ENCODE measurements at regions not wholly inside any gene's neighbourhood (a gene's known extent, or its start where the extent isn't known, plus 50 kb on each side); places are given as distances from the start of the nearest gene placed in this dataset.
"Not testable (repeated sequence)": the region's sequence is repeated elsewhere in the genome, so short reads cannot be mapped to it uniquely, and the experiment has no call there.

DNA sequence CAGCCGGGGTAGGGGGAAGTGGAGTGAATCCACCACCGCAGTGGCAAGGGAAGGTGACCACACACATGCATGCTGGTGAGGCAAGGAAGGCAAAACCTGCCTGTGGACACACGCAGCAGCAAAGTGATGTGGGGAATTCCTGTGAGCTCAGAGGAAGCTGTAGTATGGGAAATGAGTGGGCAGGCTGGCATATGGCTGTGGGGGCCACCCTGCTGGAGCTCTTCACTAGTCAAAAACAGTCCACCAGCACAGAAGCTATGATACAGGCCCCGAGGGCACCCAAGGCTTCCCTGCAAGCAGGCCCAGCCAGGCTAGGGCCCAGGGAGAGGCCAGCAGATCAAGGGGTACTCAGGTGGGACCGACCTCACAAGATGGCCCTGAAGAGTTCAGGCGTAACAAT lies 239.1 kb downstream of the CHM start:
- H3K9me3 ChIP-seq: peaks cover 18% of the 10 kb centered on the region
- no peaks in the 10 kb centered on the region for H3K4me1 ChIP-seq (ENCODE audit: low read depth)
- intact Hi-C loops (cut with DNase I, micrococcal nuclease): no loop called here
- ATAC-seq (no peak), DNase-seq (no peak)
- no peak overlapping the region for H3K4me3 ChIP-seq
- TF ChIP-seq, protein P1, sequence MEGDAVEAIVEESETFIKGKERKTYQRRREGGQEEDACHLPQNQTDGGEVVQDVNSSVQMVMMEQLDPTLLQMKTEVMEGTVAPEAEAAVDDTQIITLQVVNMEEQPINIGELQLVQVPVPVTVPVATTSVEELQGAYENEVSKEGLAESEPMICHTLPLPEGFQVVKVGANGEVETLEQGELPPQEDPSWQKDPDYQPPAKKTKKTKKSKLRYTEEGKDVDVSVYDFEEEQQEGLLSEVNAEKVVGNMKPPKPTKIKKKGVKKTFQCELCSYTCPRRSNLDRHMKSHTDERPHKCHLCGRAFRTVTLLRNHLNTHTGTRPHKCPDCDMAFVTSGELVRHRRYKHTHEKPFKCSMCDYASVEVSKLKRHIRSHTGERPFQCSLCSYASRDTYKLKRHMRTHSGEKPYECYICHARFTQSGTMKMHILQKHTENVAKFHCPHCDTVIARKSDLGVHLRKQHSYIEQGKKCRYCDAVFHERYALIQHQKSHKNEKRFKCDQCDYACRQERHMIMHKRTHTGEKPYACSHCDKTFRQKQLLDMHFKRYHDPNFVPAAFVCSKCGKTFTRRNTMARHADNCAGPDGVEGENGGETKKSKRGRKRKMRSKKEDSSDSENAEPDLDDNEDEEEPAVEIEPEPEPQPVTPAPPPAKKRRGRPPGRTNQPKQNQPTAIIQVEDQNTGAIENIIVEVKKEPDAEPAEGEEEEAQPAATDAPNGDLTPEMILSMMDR (IDR thresholded peaks at IDR 0.05): no peak
- H3K36me3 ChIP-seq (ENCODE audit: low read depth): no peaks in the 10 kb centered on the region

DNA sequence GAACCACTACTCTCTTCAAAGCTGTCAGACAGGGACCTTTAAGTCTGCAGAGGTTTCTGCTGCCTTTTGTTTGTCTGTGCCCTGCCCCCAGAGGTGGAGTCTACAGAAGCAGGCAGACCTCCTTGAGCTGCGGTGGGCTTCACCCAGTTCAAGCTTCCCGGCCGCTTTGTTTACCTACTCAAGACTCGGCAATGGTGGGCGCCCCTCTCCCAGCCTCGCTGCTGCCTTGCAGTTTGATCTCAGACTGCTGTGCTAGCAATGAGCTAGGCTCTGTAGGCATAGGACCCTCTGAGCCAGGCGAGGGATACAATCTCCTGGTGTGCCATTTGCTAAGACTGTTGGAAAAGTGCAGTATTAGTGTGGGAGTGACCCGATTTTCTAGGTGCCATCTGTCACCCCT lies 275.0 kb downstream of the CHM start:
- DNase-seq; ATAC-seq; intact Hi-C loops (cut with DNase I, micrococcal nuclease); H3K4me3 ChIP-seq; H3K9me3 ChIP-seq; H3K4me1 ChIP-seq (ENCODE audit: low read depth); H3K36me3 ChIP-seq (ENCODE audit: low read depth): not testable (repeated sequence)

DNA sequence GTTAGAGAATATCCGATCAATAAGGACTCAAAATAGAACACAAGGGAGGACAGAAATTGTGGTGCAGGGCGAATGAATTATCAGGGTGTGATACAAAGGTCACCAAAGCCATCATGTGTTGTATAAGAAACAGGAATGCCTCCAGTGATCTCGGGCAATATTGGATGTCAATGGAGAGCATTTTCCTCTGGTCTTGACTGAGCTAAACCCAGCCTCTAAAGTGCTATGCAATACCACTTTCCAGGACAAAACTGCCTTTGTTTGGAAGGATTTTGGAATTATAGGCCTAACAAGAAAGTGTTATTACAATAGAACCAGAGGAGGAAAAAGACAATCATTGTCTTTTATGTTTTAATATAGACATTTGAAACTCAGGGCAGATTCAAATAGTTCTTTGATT lies 281.7 kb downstream of the CHM start:
- intact Hi-C loops (cut with DNase I, micrococcal nuclease): no loop called here
- DNase-seq (no peak), ATAC-seq (no peak)
- Histone ChIP-seq H3K4me3 (no peak overlapping the region), H3K4me1 (ENCODE audit: low read depth) (no peaks in the 10 kb centered on the region), H3K9me3 (no peaks in the 10 kb centered on the region), H3K36me3 (ENCODE audit: low read depth) (no peaks in the 10 kb centered on the region)
- TF ChIP-seq, protein P1 (IDR thresholded peaks at IDR 0.05): no peak

DNA sequence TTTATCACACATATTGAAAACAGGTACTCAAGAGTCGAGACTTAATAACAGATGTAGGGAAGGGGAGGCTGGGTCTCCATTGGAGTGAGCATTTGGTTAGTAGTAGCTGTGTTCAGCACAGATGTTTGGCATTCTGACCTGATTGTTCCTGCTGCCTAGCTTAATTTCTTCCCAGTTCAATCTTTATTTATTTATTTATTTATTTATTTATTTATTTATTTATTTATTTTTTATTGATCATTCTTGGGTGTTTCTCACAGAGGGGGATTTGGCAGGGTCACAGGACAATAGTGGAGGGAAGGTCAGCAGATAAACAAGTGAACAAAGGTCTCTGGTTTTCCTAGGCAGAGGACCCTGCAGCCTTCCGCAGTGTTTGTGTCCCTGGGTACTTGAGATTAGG lies 324.3 kb downstream of the CHM start:
- H3K36me3 ChIP-seq (ENCODE audit: low read depth); H3K4me3 ChIP-seq; ATAC-seq; intact Hi-C loops (cut with DNase I, micrococcal nuclease); H3K9me3 ChIP-seq; DNase-seq; H3K4me1 ChIP-seq (ENCODE audit: low read depth): not testable (repeated sequence)

DNA sequence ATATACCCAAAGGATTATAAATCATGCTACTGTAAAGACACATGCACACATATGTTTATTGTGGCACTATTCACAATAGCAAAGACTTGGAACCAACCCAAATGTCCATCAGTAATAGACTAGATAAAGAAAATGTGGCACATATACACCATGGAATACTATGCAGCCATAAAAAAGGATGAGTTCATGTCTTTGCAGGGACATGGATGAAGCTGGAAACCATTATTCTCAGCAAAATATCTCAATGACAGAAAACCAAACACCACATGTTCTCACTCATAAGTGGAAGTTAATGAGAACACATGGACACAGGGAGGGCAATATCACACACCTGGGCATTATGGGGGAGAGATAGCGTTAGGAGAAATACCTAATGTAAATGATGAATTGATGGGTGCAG lies 323.8 kb upstream of the POF1B start:
- H3K4me3 ChIP-seq; H3K4me1 ChIP-seq (ENCODE audit: low read depth); DNase-seq; ATAC-seq; H3K36me3 ChIP-seq (ENCODE audit: low read depth); H3K9me3 ChIP-seq; intact Hi-C loops (cut with DNase I, micrococcal nuclease): not testable (repeated sequence)

DNA sequence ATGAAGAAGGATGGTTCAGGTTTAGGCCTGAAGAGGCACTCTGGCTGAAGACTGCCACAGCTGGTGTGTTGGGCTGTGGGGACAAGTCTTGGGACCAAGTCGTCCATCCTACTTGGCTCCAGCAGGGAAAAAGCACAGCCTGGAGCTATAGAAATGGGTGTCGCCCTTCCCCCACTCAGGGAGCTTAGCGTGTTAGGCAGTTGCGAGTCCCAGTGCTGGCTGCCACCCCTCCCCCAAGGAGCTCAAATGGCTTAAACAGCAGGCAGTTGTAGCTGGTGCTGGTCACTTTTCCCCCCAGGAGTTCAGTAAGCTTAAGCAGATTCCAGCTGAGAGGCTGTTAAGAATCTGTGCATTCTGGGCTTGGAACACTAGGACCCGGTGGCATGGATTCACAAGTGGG lies 319.5 kb upstream of the POF1B start:
- no peak for ATAC-seq
- no peaks in the 10 kb centered on the region for H3K36me3 ChIP-seq (ENCODE audit: low read depth)
- no peak for DNase-seq
- no peaks in the 10 kb centered on the region for H3K4me1 ChIP-seq (ENCODE audit: low read depth)
- H3K9me3 ChIP-seq: no peaks in the 10 kb centered on the region
- TF ChIP-seq, protein P1 (IDR thresholded peaks at IDR 0.05): no peak
- intact Hi-C loops (cut with DNase I, micrococcal nuclease): no loop called here
- no peak overlapping the region for H3K4me3 ChIP-seq

DNA sequence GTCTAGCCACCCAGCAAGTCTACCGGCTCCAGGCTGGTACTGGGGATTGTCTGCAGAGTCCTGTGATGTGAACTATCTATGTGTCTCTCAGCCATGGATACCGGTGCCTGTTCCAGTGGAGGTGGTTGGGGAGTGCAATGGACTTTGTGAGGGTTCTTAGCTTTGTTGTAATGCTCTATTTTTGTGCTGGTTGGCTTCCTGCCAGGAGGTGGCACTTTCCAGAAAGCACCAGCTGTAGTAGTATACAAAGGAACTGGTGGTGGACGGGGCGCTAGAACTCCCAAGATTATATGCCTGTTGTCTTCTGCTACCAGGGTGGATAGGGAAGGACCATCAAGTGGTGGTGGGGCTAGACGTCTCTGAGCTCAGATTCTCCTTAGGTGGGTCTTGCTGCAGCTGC lies 306.4 kb upstream of the POF1B start:
- no peak overlapping the region for H3K4me3 ChIP-seq
- H3K4me1 ChIP-seq (ENCODE audit: low read depth): no peaks in the 10 kb centered on the region
- ATAC-seq (no peak), DNase-seq (no peak)
- peaks cover 4% of the 10 kb centered on the region for H3K9me3 ChIP-seq
- TF ChIP-seq, protein P1 (IDR thresholded peaks at IDR 0.05): no peak
- intact Hi-C loops (cut with DNase I, micrococcal nuclease): no loop called here
- H3K36me3 ChIP-seq (ENCODE audit: low read depth): no peaks in the 10 kb centered on the region

All from mucosa of descending colon (tissue), 3 donors.